WTC11 (cell line): ENCODE measurements at regions not wholly inside any gene's neighbourhood (a gene's known extent, or its start where the extent isn't known, plus 50 kb on each side); places are given as distances from the start of the nearest gene placed in this dataset.

ENCODE experiments used
- CREM ChIP-seq: sonication (generic); formaldehyde crosslinking; IDR thresholded peaks from 2 replicates; pipeline ENCODE4 v1.8.1; 2022; ENCODE audit warnings: mild to moderate bottlenecking, missing genetic modification reagents, moderate library complexity
- CTCF ChIP-seq: fragments of 200-600 bp; IDR thresholded peaks from 2 replicates; pipeline ENCODE4 v1.8.0; 2022; ENCODE audit warnings: antibody characterized with exemption
- E2F4 ChIP-seq: sonication (generic); formaldehyde crosslinking; IDR thresholded peaks from 2 replicates; pipeline ENCODE4 v1.8.1; 2022; ENCODE audit warnings: low read depth, mild to moderate bottlenecking, moderate library complexity, missing genetic modification reagents, borderline replicate concordance
- EMX1 ChIP-seq: fragments of 250-450 bp; sonication (Bioruptor Pico); IDR thresholded peaks from 2 replicates; pipeline ENCODE4 v1.8.0; 2021; ENCODE audit warnings: mild to moderate bottlenecking
- ESRRA ChIP-seq: sonication (generic); formaldehyde crosslinking; IDR thresholded peaks from 2 replicates; pipeline ENCODE4 v1.8.1; 2022; ENCODE audit warnings: mild to moderate bottlenecking, missing genetic modification reagents, borderline replicate concordance
- FOXJ3 ChIP-seq: sonication (generic); formaldehyde crosslinking; IDR thresholded peaks from 2 replicates; pipeline ENCODE4 v1.9.0; 2021; ENCODE audit warnings: missing genetic modification reagents, mild to moderate bottlenecking, borderline replicate concordance
- IRF1 ChIP-seq: sonication (generic); formaldehyde crosslinking; IDR thresholded peaks from 2 replicates; pipeline ENCODE4 v1.8.0; 2023; ENCODE audit warnings: missing genetic modification reagents
- IRF2 ChIP-seq: sonication (generic); formaldehyde crosslinking; IDR thresholded peaks from 2 replicates; pipeline ENCODE4 v1.8.0; 2022; ENCODE audit warnings: low read depth, missing genetic modification reagents, borderline replicate concordance
- KAT7 ChIP-seq: sonication (generic); formaldehyde crosslinking; IDR thresholded peaks from 2 replicates; pipeline ENCODE4 v1.8.1; 2023; ENCODE audit warnings: missing genetic modification reagents, mild to moderate bottlenecking, borderline replicate concordance
- MAX ChIP-seq: sonication (generic); formaldehyde crosslinking; IDR thresholded peaks from 2 replicates; pipeline ENCODE4 v1.8.0; 2022; ENCODE audit warnings: mild to moderate bottlenecking, missing genetic modification reagents
- PRDM15 ChIP-seq: sonication (generic); formaldehyde crosslinking; IDR thresholded peaks from 2 replicates; pipeline ENCODE4 v1.8.0; 2022; ENCODE audit warnings: missing genetic modification reagents
- USF2 ChIP-seq: sonication (generic); formaldehyde crosslinking; IDR thresholded peaks from 2 replicates; pipeline ENCODE4 v1.8.1; 2023; ENCODE audit warnings: mild to moderate bottlenecking, missing genetic modification reagents, moderate library complexity
- ZNF263 ChIP-seq: sonication (generic); formaldehyde crosslinking; IDR thresholded peaks from 2 replicates; pipeline ENCODE4 v1.8.1; 2022; ENCODE audit warnings: low read depth, mild to moderate bottlenecking, moderate library complexity, missing genetic modification reagents

- TF ChIP-seq CTCF (no peak), EMX1 (CRISPR knock-in tag) (no peak), FOXJ3 (CRISPR knock-in tag) (no peak), ZNF263 (CRISPR knock-in tag) (no peak), IRF2 (no peak), E2F4 (no peak), IRF1 (CRISPR knock-in tag) (no peak), PRDM15 (CRISPR knock-in tag) (no peak), MAX (CRISPR knock-in tag) (no peak), KAT7 (CRISPR knock-in tag) (no peak), USF2 (CRISPR knock-in tag) (no peak), ESRRA (no peak), CREM (no peak)
These were observed 131.3 kb upstream of the GPC1 start for GRCh38 chr2:240303896-240304745.
